GM23338 (cell line): ENCODE measurements at regions not wholly inside any gene's neighbourhood (a gene's known extent, or its start where the extent isn't known, plus 50 kb on each side); places are given as distances from the start of the nearest gene placed in this dataset.

Source experiments
- CTCF ChIP-seq, 2 experiments: fragments of 200-600 bp in 1 of 2; sonication (generic) in 1 of 2; conservative IDR thresholded peaks; 2 replicates each; pipeline versions ENCODE4 v1.5.1 to v1.6.1; 2016 to 2017; ENCODE audit warnings: antibody characterized with exemption in 2 of 2, low read depth in 2 of 2, mild to moderate bottlenecking in 2 of 2, moderate library complexity in 1 of 2
- EZH2 ChIP-seq: fragments of 200-600 bp; sonication (generic); IDR thresholded peaks from one replicate; pipeline ENCODE4 v1.8.0; 2017; ENCODE audit warnings: antibody characterized with exemption, mild to moderate bottlenecking, low read depth; ENCODE audit not compliant: unreplicated experiment
- EZH2phosphoT487 ChIP-seq: fragments of 200-600 bp; sonication (generic); IDR thresholded peaks from one replicate; pipeline ENCODE4 v1.8.1; 2018; ENCODE audit warnings: antibody characterized with exemption; ENCODE audit not compliant: unreplicated experiment
- JUNB ChIP-seq: IDR thresholded peaks from one replicate; pipeline ENCODE4 v1.6.1; 2016; ENCODE audit warnings: antibody characterized with exemption; ENCODE audit not compliant: unreplicated experiment
- NANOG ChIP-seq: IDR thresholded peaks from 2 replicates; pipeline ENCODE4 v1.6.1; 2016; ENCODE audit warnings: antibody characterized with exemption, borderline replicate concordance
- POLR2AphosphoS5 ChIP-seq: IDR thresholded peaks from 2 replicates; pipeline ENCODE4 v1.6.1; 2016; ENCODE audit warnings: antibody characterized with exemption, low read depth
- REST ChIP-seq: IDR thresholded peaks from one replicate; pipeline ENCODE4 v1.6.1; 2018; ENCODE audit warnings: antibody characterized with exemption; ENCODE audit not compliant: unreplicated experiment
- ZNF114 ChIP-seq: fragments of 250-450 bp; sonication (Bioruptor Pico); IDR thresholded peaks from 2 replicates; pipeline ENCODE4 v1.5.0; 2020; ENCODE audit warnings: mild to moderate bottlenecking, moderate library complexity

- no peak for TF ChIP-seq REST
- TF ChIP-seq JUNB, result no peak
- no peak for TF ChIP-seq CTCF (conservative IDR thresholded peaks at IDR 0.05; ENCODE audit: low read depth in 2 of 2)
- no peak for TF ChIP-seq POLR2AphosphoS5
- no peak for TF ChIP-seq EZH2
- TF ChIP-seq EZH2phosphoT487, result no peak
- TF ChIP-seq NANOG, result no peak
- TF ChIP-seq ZNF114 (CRISPR knock-in tag), result no peak
These were observed 371.5 kb downstream of the MED10 start for GRCh38 chr5:6006838-6007314.
